ENCODE measurements at regions not wholly inside any gene's neighbourhood (a gene's known extent, or its start where the extent isn't known, plus 50 kb on each side); places are given as distances from the start of the nearest gene placed in this dataset.
"Not testable (repeated sequence)": the region's sequence is repeated elsewhere in the genome, so short reads cannot be mapped to it uniquely, and the experiment has no call there.

GRCh38 chrX:5674036-5674435 is 554.6 kb downstream of the NLGN4X start:
- Histone ChIP-seq H4K91ac (ENCODE audit: low read length) (no peak overlapping the region), H3K27me3 (ENCODE audit: control insufficient read depth in 1 of 2, insufficient read depth in 1 of 2, low read length in 2 of 2) (no peaks in the 10 kb centered on the region), H3K4me3 (ENCODE audit: insufficient read depth in 1 of 2, low read depth in 1 of 2, low read length in 2 of 2) (no peak overlapping the region), H3K79me1 (replicated peaks; ENCODE audit: low read length, poor library complexity, severe bottlenecking) (no peaks in the 10 kb centered on the region), H2AFZ (ENCODE audit: low read depth, low read length) (no peak overlapping the region), H3K23ac (ENCODE audit: low read length in 2 of 2) (no peak overlapping the region), H3K4ac (ENCODE audit: low read depth in 1 of 2, low read length in 2 of 2) (no peak overlapping the region), H3K9ac (ENCODE audit: low read length) (no peak overlapping the region), H2BK12ac (ENCODE audit: low read length in 2 of 2) (no peak overlapping the region), H2BK5ac (ENCODE audit: low read depth, low read length, poor library complexity, severe bottlenecking) (no peak overlapping the region), H3K27ac (ENCODE audit: low read length, poor library complexity, severe bottlenecking) (no peak overlapping the region), H3K9me3 (ENCODE audit: control insufficient read depth, low read length) (peaks cover 18% of the 10 kb centered on the region), H2AK5ac (ENCODE audit: low read length, severe bottlenecking) (no peak overlapping the region), H2BK120ac (ENCODE audit: low read depth, low read length) (no peak overlapping the region), H3K4me1 (ENCODE audit: control insufficient read depth, insufficient read depth, low read depth, low read length) (no peaks in the 10 kb centered on the region), H4K8ac (ENCODE audit: low read length) (no peak overlapping the region), H3K14ac (ENCODE audit: low read length in 2 of 2) (no peak overlapping the region), H3K36me3 (ENCODE audit: control insufficient read depth in 1 of 2, insufficient read depth in 2 of 2, low read depth in 1 of 2, low read length in 2 of 2) (no peaks in the 10 kb centered on the region), H3K18ac (ENCODE audit: low read depth in 1 of 2, low read length in 2 of 2) (no peak overlapping the region), H2BK15ac (ENCODE audit: low read depth, poor library complexity, severe bottlenecking) (no peak overlapping the region), H3K4me2 (ENCODE audit: low read length, poor library complexity, severe bottlenecking) (no peak overlapping the region)
- no CpG with 5 or more reads among the region's 3 CpGs for WGBS
- no peak for DNase-seq

- no peak overlapping the region for H2BK15ac ChIP-seq (ENCODE audit: low read depth, poor library complexity, severe bottlenecking)
- H3K18ac ChIP-seq (ENCODE audit: low read depth in 1 of 2, low read length in 2 of 2), result no peak overlapping the region
- no peak overlapping the region for H2BK12ac ChIP-seq (ENCODE audit: low read length in 2 of 2)
- no CpG with 5 or more reads among the region's 2 CpGs for WGBS
- no peak overlapping the region for H4K91ac ChIP-seq (ENCODE audit: low read length)
- no peak overlapping the region for H3K9ac ChIP-seq (ENCODE audit: low read length)
- no peak overlapping the region for H3K4ac ChIP-seq (ENCODE audit: low read depth in 1 of 2, low read length in 2 of 2)
- no peak overlapping the region for H2BK120ac ChIP-seq (ENCODE audit: low read depth, low read length)
- DNase-seq, result no peak
- H2AK5ac ChIP-seq (ENCODE audit: low read length, severe bottlenecking), result no peak overlapping the region
- no peak overlapping the region for H3K23ac ChIP-seq (ENCODE audit: low read length in 2 of 2)
- no peak overlapping the region for H3K4me3 ChIP-seq (ENCODE audit: insufficient read depth in 1 of 2, low read depth in 1 of 2, low read length in 2 of 2)
- H3K14ac ChIP-seq (ENCODE audit: low read length in 2 of 2), result no peak overlapping the region
- H3K4me2 ChIP-seq (ENCODE audit: low read length, poor library complexity, severe bottlenecking), result no peak overlapping the region
- H3K36me3 ChIP-seq (ENCODE audit: control insufficient read depth in 1 of 2, insufficient read depth in 2 of 2, low read depth in 1 of 2, low read length in 2 of 2), result no peaks in the 10 kb centered on the region
- no peak overlapping the region for H2BK5ac ChIP-seq (ENCODE audit: low read depth, low read length, poor library complexity, severe bottlenecking)
- no peaks in the 10 kb centered on the region for H3K27me3 ChIP-seq (ENCODE audit: control insufficient read depth in 1 of 2, insufficient read depth in 1 of 2, low read length in 2 of 2)
- H3K4me1 ChIP-seq (ENCODE audit: control insufficient read depth, insufficient read depth, low read depth, low read length), result no peaks in the 10 kb centered on the region
- no peak overlapping the region for H2AFZ ChIP-seq (ENCODE audit: low read depth, low read length)
- H3K9me3 ChIP-seq (ENCODE audit: control insufficient read depth, low read length), result peaks cover 30% of the 10 kb centered on the region
- no peaks in the 10 kb centered on the region for H3K79me1 ChIP-seq (replicated peaks; ENCODE audit: low read length, poor library complexity, severe bottlenecking)
- no peak overlapping the region for H3K27ac ChIP-seq (ENCODE audit: low read length, poor library complexity, severe bottlenecking)
- H4K8ac ChIP-seq (ENCODE audit: low read length), result no peak overlapping the region
Observed at GRCh38 chrX:5672099-5672498, 556.6 kb downstream of the NLGN4X start.

- not testable (repeated sequence) for H2BK120ac ChIP-seq (ENCODE audit: low read depth, low read length); H3K14ac ChIP-seq (ENCODE audit: low read length in 2 of 2); H3K4me1 ChIP-seq (ENCODE audit: control insufficient read depth, insufficient read depth, low read depth, low read length); H2AK5ac ChIP-seq (ENCODE audit: low read length, severe bottlenecking); H3K27me3 ChIP-seq (ENCODE audit: control insufficient read depth in 1 of 2, insufficient read depth in 1 of 2, low read length in 2 of 2); H3K79me1 ChIP-seq (replicated peaks; ENCODE audit: low read length, poor library complexity, severe bottlenecking); H3K4me3 ChIP-seq (ENCODE audit: insufficient read depth in 1 of 2, low read depth in 1 of 2, low read length in 2 of 2); H2BK5ac ChIP-seq (ENCODE audit: low read depth, low read length, poor library complexity, severe bottlenecking); H3K18ac ChIP-seq (ENCODE audit: low read depth in 1 of 2, low read length in 2 of 2); DNase-seq; H3K23ac ChIP-seq (ENCODE audit: low read length in 2 of 2); H2AFZ ChIP-seq (ENCODE audit: low read depth, low read length); H3K36me3 ChIP-seq (ENCODE audit: control insufficient read depth in 1 of 2, insufficient read depth in 2 of 2, low read depth in 1 of 2, low read length in 2 of 2); H2BK15ac ChIP-seq (ENCODE audit: low read depth, poor library complexity, severe bottlenecking); H2BK12ac ChIP-seq (ENCODE audit: low read length in 2 of 2); H3K27ac ChIP-seq (ENCODE audit: low read length, poor library complexity, severe bottlenecking); H3K9ac ChIP-seq (ENCODE audit: low read length); H4K8ac ChIP-seq (ENCODE audit: low read length); H3K4ac ChIP-seq (ENCODE audit: low read depth in 1 of 2, low read length in 2 of 2); H4K91ac ChIP-seq (ENCODE audit: low read length); H3K4me2 ChIP-seq (ENCODE audit: low read length, poor library complexity, severe bottlenecking)
- 79% methylated on average over 3 of the region's 4 CpGs for WGBS
- peaks cover 41% of the 10 kb centered on the region for H3K9me3 ChIP-seq (ENCODE audit: control insufficient read depth, low read length)
Observed at GRCh38 chrX:5666689-5667088, 562.0 kb downstream of the NLGN4X start.

- no peak overlapping the region for H3K4me3 ChIP-seq (ENCODE audit: insufficient read depth in 1 of 2, low read depth in 1 of 2, low read length in 2 of 2)
- H2BK12ac ChIP-seq (ENCODE audit: low read length in 2 of 2), result no peak overlapping the region
- no peak overlapping the region for H2AK5ac ChIP-seq (ENCODE audit: low read length, severe bottlenecking)
Observed at GRCh38 chrX:5656544-5656943, 572.1 kb downstream of the NLGN4X start.

More at GRCh38 chrX:5656544-5656943, 572.1 kb downstream of the NLGN4X start:
- Histone ChIP-seq H2BK5ac (ENCODE audit: low read depth, low read length, poor library complexity, severe bottlenecking) (no peak overlapping the region), H3K4me1 (ENCODE audit: control insufficient read depth, insufficient read depth, low read depth, low read length) (no peaks in the 10 kb centered on the region), H3K4me2 (ENCODE audit: low read length, poor library complexity, severe bottlenecking) (no peak overlapping the region), H2BK120ac (ENCODE audit: low read depth, low read length) (no peak overlapping the region), H3K27me3 (ENCODE audit: control insufficient read depth in 1 of 2, insufficient read depth in 1 of 2, low read length in 2 of 2) (no peaks in the 10 kb centered on the region), H3K27ac (ENCODE audit: low read length, poor library complexity, severe bottlenecking) (no peak overlapping the region), H3K4ac (ENCODE audit: low read depth in 1 of 2, low read length in 2 of 2) (no peak overlapping the region), H2AFZ (ENCODE audit: low read depth, low read length) (no peak overlapping the region), H2BK15ac (ENCODE audit: low read depth, poor library complexity, severe bottlenecking) (no peak overlapping the region), H3K79me1 (replicated peaks; ENCODE audit: low read length, poor library complexity, severe bottlenecking) (no peaks in the 10 kb centered on the region), H4K8ac (ENCODE audit: low read length) (no peak overlapping the region), H3K36me3 (ENCODE audit: control insufficient read depth in 1 of 2, insufficient read depth in 2 of 2, low read depth in 1 of 2, low read length in 2 of 2) (no peaks in the 10 kb centered on the region), H3K23ac (ENCODE audit: low read length in 2 of 2) (no peak overlapping the region), H4K91ac (ENCODE audit: low read length) (no peak overlapping the region), H3K9ac (ENCODE audit: low read length) (no peak overlapping the region), H3K18ac (ENCODE audit: low read depth in 1 of 2, low read length in 2 of 2) (no peak overlapping the region), H3K9me3 (ENCODE audit: control insufficient read depth, low read length) (peaks cover 20% of the 10 kb centered on the region), H3K14ac (ENCODE audit: low read length in 2 of 2) (no peak overlapping the region)
- DNase-seq, result no peak

Measured in mesenchymal stem cell (in vitro differentiated cells and primary cell).